Erythroblast (primary cell): ENCODE measurements at regions not wholly inside any gene's neighbourhood (a gene's known extent, or its start where the extent isn't known, plus 50 kb on each side); places are given as distances from the start of the nearest gene placed in this dataset.

Experiments
- GATA1 ChIP-seq: IDR thresholded peaks from 2 replicates; pipeline ENCODE4 v1.6.1; 2011; ENCODE audit warnings: low read depth, mild to moderate bottlenecking, control low read depth, low read length, moderate library complexity
- POLR2A ChIP-seq: IDR thresholded peaks from 2 replicates; pipeline ENCODE4 v1.6.1; 2011; ENCODE audit warnings: mild to moderate bottlenecking, low read length

DNA sequence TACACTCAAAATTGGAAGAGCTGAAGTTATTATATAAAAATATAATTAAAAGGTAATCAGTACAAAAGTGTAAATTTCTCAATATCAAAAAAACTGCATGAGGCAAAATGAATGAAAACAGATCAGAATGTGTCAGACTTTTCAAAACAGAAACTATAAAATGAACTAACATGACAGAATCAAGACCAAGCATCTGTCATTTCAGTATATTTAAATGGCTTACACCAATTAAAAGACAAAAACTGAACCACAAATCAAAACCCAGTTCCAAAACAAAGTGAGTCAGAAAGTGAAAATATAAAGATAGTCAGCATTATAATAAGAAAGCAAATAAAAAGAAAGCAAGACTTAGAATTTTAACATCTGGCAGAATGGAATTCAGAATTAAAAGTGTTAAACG is 289.7 kb downstream of the UBE3D start:
- TF ChIP-seq POLR2A: no peak
- TF ChIP-seq GATA1: no peak
